GM13977 (cell line): ENCODE measurements at regions not wholly inside any gene's neighbourhood (a gene's known extent, or its start where the extent isn't known, plus 50 kb on each side); places are given as distances from the start of the nearest gene placed in this dataset.

Experiments
- DNase-seq: peaks from one replicate; pipeline ENCODE4 v3.0.0; 2012; ENCODE audit warnings: low spot score
- CTCF ChIP-seq: IDR thresholded peaks from 2 replicates; pipeline ENCODE4 v1.5.1; 2012; ENCODE audit warnings: mild to moderate bottlenecking, control low read depth; ENCODE audit not compliant: insufficient read depth; ENCODE audit errors: extremely low read depth, missing control alignments
- in situ Hi-C: fragments of 300-500 bp; cut with MboI; formaldehyde crosslinking; loops from one replicate; pipeline ENCODE4 v1.12.0; 2022; ENCODE audit warnings: low sequenced_read_pairs, low pct_unique_long_range_greater_than_20kb, mixed read lengths, inconsistent platforms; ENCODE audit not compliant: unreplicated experiment

GRCh38 chr12:23210573-23210972 is 585.6 kb downstream of the ETNK1 start:
- TF ChIP-seq CTCF, result no peak
- in situ Hi-C loops, result no loop called here
- no peak for DNase-seq

GRCh38 chr12:23211384-23212320 is 586.7 kb downstream of the ETNK1 start:
- in situ Hi-C loops, result no loop called here
- TF ChIP-seq CTCF, result no peak
- DNase-seq, result no peak

DNA sequence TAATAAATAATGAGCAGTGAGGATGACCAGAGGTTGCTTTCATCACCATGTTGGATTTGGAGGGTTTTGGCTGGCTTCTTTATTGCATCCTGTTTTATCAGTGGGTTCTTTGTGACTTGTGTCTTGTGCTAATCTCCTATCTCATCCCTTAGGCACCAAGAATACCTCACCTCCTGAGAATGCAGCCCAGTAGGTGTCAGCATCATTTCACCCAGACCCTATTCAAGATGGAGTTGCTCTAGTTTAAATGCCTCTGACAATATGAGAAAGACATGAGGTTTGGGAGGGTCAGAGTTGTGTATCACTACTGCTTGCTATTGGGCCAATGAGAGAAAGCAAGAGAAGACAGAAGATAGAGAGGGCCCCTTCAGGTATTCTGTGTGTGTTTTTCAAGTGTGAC is 592.2 kb downstream of the ETNK1 start:
- in situ Hi-C loops, result no loop called here
- no peak for DNase-seq
- no peak for TF ChIP-seq CTCF

GRCh38 chr12:23217667-23218066 is 592.7 kb downstream of the ETNK1 start:
- TF ChIP-seq CTCF, result no peak
- DNase-seq, result no peak

DNA sequence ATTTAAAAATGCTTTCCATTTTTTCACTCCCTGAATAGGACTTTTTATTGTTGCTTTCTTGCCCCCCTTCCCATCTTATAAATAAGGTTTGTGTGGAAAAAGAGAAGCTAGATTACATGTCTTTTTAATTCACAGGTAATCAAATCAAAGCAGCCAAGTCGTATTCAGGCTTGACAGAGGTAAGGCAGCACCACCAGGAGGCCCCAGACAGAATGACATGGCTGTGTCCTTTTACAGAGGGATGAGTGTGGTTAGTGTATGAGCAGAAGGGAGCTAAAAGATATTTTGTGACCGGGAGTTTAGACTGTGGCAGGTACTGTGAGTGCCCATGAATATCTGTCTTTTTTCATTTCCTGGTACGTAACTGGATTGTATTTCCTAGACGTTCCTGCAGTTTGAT is 596.1 kb downstream of the ETNK1 start:
- DNase-seq, result no peak
- no peak for TF ChIP-seq CTCF
- in situ Hi-C loops, result no loop called here

More at GRCh38 chr12:23217667-23218066, 592.7 kb downstream of the ETNK1 start:
- in situ Hi-C loops, result no loop called here

DNA sequence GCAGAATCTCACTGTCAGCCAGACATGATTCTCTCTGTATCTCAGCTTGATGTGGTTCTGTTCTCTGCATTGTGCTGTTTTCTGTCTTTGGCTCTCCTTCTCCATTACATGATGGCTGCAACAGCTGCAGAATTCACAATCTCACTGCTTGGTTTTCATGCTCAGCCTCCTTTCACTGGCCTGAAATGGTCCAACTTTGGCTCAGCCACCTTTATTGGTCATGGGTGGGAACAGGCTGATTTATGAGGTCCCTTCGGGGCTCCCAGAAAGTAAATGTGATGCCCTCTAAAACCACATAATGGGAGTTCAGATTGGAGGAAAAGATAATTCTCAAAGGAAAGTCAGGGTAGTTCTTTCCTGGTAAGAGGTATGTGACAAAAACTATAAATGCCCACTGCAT is 597.0 kb downstream of the ETNK1 start:
- no peak for DNase-seq
- in situ Hi-C loops, result no loop called here
- TF ChIP-seq CTCF, result no peak
